Mucosa of descending colon (tissue), 3 donors: ENCODE measurements at regions not wholly inside any gene's neighbourhood (a gene's known extent, or its start where the extent isn't known, plus 50 kb on each side); places are given as distances from the start of the nearest gene placed in this dataset.

Experiments
- ATAC-seq: fragments of 200-7000 bp; cut with Tn5 transposase; one replicate; pipeline ENCODE4 v1.9.1; 2020; ENCODE audit warnings: mild to moderate bottlenecking, moderate library complexity
- DNase-seq, 3 donors: peaks; one replicate each; pipeline ENCODE4 v3.0.0-alpha.2; 2020
- H3K36me3 ChIP-seq: fragments of 200-600 bp; one replicate; pipeline ENCODE4 v1.8.0; 2021; ENCODE audit warnings: low read depth, mild to moderate bottlenecking
- H3K4me1 ChIP-seq: fragments of 200-600 bp; one replicate; pipeline ENCODE4 v1.8.0; 2021; ENCODE audit warnings: low read depth, mild to moderate bottlenecking
- H3K4me3 ChIP-seq: fragments of 200-600 bp; one replicate; pipeline ENCODE4 v1.8.0; 2021; ENCODE audit warnings: mild to moderate bottlenecking
- H3K9me3 ChIP-seq: fragments of 200-600 bp; one replicate; pipeline ENCODE4 v1.8.0; 2021; ENCODE audit warnings: mild to moderate bottlenecking
- intact Hi-C, 2 donors: fragments of 100-400 bp; cut with DNase I in 1 of 2; cut with micrococcal nuclease in 1 of 2; formaldehyde crosslinking; loops; one replicate each; pipeline versions ENCODE4 v1.11.0 to v1.11.1; 2022; cut with DNase I, micrococcal nuclease
- TF ChIP-seq, protein P1 (sequence below): fragments of 200-600 bp; IDR thresholded peaks from one replicate; pipeline ENCODE4 v1.8.0; 2022; ENCODE audit warnings: antibody characterized with exemption, mild to moderate bottlenecking
- donor health status: DM: no; HTN: no; CAD: no; lungs with moderate emphysema.
- donor health status: DM: no; HTN: no; CAD: no.
- donor health status: DM: no; HTN: yes; CAD: no.

DNA sequence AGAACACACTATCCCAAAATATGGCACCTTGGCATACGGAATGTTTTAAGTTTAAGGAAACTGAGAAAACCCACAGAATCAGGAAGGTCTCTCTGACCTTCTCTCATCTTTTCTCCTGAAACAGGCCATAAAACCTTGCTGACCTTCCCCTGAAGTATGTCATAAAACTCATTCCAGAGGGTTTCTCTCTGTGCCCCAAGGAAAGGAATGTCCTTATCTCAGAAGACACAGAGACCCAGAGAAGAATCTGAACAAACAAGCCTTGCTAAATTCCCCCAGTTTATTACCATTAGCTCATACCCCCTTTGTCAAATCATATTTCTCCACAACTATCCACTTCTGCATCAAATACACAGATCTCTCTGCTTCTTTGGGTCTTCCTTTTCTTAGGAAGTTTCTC, 603.1 kb downstream of the MCTP2 start:
- ATAC-seq (no peak), DNase-seq (no peak)
- no peaks in the 10 kb centered on the region for H3K36me3 ChIP-seq
- no peak overlapping the region for H3K4me3 ChIP-seq
- TF ChIP-seq, protein P1, sequence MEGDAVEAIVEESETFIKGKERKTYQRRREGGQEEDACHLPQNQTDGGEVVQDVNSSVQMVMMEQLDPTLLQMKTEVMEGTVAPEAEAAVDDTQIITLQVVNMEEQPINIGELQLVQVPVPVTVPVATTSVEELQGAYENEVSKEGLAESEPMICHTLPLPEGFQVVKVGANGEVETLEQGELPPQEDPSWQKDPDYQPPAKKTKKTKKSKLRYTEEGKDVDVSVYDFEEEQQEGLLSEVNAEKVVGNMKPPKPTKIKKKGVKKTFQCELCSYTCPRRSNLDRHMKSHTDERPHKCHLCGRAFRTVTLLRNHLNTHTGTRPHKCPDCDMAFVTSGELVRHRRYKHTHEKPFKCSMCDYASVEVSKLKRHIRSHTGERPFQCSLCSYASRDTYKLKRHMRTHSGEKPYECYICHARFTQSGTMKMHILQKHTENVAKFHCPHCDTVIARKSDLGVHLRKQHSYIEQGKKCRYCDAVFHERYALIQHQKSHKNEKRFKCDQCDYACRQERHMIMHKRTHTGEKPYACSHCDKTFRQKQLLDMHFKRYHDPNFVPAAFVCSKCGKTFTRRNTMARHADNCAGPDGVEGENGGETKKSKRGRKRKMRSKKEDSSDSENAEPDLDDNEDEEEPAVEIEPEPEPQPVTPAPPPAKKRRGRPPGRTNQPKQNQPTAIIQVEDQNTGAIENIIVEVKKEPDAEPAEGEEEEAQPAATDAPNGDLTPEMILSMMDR: no peak
- intact Hi-C loops: no loop called here
- no peaks in the 10 kb centered on the region for H3K4me1 ChIP-seq
- peaks cover 7% of the 10 kb centered on the region for H3K9me3 ChIP-seq

DNA sequence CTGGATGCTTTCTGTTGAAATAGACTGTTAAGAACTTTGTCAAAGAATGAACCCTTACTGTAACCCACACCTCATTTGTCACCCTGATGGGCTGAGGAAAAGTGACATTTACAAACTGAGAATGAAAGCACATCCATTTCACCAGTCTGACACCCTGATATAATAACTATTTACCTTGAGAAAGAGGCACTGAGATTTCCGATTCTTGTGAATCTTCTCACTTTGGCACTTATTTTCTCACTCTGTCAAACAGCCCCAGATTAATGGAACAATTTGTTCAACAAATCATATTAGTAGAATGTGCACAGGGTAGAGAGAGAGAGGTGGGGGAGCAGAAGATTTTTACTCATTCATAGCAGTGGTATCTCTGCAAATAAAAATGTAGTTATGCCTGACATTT, 606.9 kb downstream of the MCTP2 start:
- Histone ChIP-seq H3K36me3 (no peaks in the 10 kb centered on the region), H3K9me3 (peaks cover 13% of the 10 kb centered on the region), H3K4me1 (peaks cover 11% of the 10 kb centered on the region), H3K4me3 (no peak overlapping the region)
- ATAC-seq (no peak), DNase-seq (no peak)
- intact Hi-C loops: no loop called here
- TF ChIP-seq, protein P1: no peak

DNA sequence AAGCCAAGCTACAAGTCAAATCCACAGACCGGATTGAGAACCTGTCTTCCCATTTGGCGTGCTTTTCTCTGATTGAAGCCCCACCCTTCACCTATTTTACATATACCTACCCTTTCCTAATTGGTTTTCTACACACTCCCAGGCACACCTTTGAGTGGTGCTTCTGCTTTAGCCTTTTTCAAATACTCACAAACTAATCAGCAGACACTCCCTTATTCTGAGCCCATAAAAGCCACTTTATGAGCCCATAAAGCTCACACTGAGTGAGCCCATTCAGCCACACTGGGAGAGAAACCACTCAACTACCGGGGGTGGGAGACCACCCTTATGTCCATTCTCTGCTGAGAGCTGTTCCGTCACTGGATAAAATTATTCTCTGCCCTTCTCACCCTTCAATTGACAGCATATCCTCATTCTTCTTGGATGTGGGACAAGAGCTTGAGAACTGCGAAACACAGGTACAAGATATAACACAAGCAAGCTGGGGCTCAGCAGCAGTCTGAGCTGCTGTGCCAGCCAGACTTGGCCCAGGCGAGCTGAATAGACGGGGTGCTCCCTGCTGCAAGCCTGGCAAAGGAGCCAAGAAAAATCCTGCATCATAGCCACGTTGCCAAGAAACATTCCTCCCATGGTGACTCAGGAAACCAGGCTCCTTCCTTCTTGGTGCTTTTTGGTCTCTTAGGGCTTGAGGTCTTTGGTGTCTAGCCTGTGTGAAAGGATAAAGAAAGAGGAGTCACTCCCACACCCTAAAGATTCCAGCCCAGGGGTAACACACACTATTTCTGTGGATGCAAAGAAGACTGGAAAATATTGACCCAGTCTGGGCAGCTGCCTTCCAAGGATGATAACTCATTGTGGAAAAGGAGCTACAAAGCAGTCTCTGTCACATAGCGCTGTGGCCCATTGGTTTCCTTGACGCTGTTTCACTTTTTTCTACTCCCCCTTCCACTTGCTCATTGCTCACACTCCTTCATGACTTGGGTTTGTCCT, 609.7 kb downstream of the MCTP2 start:
- DNase-seq (peak in 2 of 3 donors; percentile 40 to 43), ATAC-seq (peak; percentile 62)
- TF ChIP-seq, protein P1: no peak
- intact Hi-C loops: no loop called here
- Histone ChIP-seq H3K4me1 (peaks cover 24% of the 10 kb centered on the region), H3K4me3 (no peak overlapping the region), H3K36me3 (no peaks in the 10 kb centered on the region), H3K9me3 (peaks cover 13% of the 10 kb centered on the region)

DNA sequence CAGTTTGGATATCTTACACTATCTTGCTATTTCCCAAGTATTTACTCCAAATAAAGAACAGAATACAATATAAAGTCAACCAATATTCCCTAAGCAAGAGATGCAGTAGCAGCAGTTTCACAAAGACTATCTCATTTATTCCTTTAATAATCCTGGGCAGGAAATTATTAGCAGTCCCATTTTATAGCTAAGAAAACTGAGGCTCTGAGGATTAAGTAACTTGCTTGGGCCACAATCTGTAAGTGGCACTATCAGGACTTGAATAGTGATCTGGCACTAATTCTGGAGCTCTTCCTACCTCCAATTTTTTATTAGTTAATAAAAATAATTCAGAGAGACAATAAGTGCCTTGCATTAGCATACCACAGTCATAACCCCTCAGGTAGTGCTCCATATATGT, 611.7 kb downstream of the MCTP2 start:
- TF ChIP-seq, protein P1: no peak
- DNase-seq: no peak
- ATAC-seq: no peak
- intact Hi-C loops: no loop called here
- H3K36me3 ChIP-seq: no peaks in the 10 kb centered on the region
- no peak overlapping the region for H3K4me3 ChIP-seq
- peaks cover 6% of the 10 kb centered on the region for H3K9me3 ChIP-seq
- peaks cover 24% of the 10 kb centered on the region for H3K4me1 ChIP-seq

DNA sequence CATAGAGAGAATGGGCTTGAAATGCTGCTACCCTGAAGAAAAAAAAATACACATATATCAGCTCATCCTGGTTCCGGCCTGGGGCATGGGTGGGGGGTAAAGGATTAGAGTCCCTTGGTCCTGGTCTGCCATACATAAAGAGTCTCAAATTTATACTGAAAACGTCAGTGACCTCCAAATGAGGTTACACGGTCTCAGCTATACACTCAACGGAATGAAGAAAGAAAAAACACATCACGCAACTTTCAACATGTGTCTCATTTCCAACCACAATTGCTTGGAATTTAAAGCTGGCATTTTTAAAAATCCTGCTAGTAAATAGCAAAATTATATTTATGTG, 612.8 kb downstream of the MCTP2 start:
- Histone ChIP-seq H3K9me3 (peaks cover 6% of the 10 kb centered on the region), H3K36me3 (no peaks in the 10 kb centered on the region), H3K4me1 (peaks cover 24% of the 10 kb centered on the region), H3K4me3 (no peak overlapping the region)
- ATAC-seq: peak; percentile 13
- peak in 1 of 3 donors; percentile 19 for DNase-seq
- TF ChIP-seq, protein P1: no peak
- intact Hi-C loops: no loop called here
